Kidney epithelial cell (primary cell): ENCODE measurements at regions not wholly inside any gene's neighbourhood (a gene's known extent, or its start where the extent isn't known, plus 50 kb on each side); places are given as distances from the start of the nearest gene placed in this dataset.
"Not testable (repeated sequence)": the region's sequence is repeated elsewhere in the genome, so short reads cannot be mapped to it uniquely, and the experiment has no call there.

Experiments
- DNase-seq: peaks from one replicate; pipeline ENCODE4 v3.0.0-alpha.2; 2010; ENCODE audit warnings: low read depth
- H3K27me3 ChIP-seq: 2 replicates; pipeline ENCODE4 v1.6.0; 2011; ENCODE audit warnings: low read length; ENCODE audit not compliant: control insufficient read depth, insufficient read depth
- H3K36me3 ChIP-seq: 2 replicates; pipeline ENCODE4 v1.5.1; 2011; ENCODE audit warnings: low read length; ENCODE audit not compliant: control insufficient read depth, insufficient read depth
- H3K4me3 ChIP-seq: 2 replicates; pipeline ENCODE4 v1.5.1; 2011; ENCODE audit warnings: low read depth, mild to moderate bottlenecking, control low read depth, low read length
- CTCF ChIP-seq: IDR thresholded peaks from 2 replicates; pipeline ENCODE4 v1.5.1; 2011; ENCODE audit warnings: mild to moderate bottlenecking, moderate library complexity, low read length, control low read depth, inconsistent platforms; ENCODE audit not compliant: insufficient read depth, poor library complexity, severe bottlenecking

GRCh38 chr2:195108182-195108581 lies 548.8 kb upstream of the SLC39A10 start:
- H3K36me3 ChIP-seq = no peaks in the 10 kb centered on the region
- no peaks in the 10 kb centered on the region for H3K27me3 ChIP-seq
- H3K4me3 ChIP-seq = no peak overlapping the region
- DNase-seq = no peak
- no peak for TF ChIP-seq CTCF

- no peak for TF ChIP-seq CTCF
- DNase-seq = no peak
- Histone ChIP-seq H3K36me3 (no peaks in the 10 kb centered on the region), H3K27me3 (no peaks in the 10 kb centered on the region), H3K4me3 (no peak overlapping the region)
Measured at GRCh38 chr2:195106681-195107380, 550.2 kb upstream of the SLC39A10 start.

GRCh38 chr2:195105581-195105980 lies 551.4 kb upstream of the SLC39A10 start:
- no peak for TF ChIP-seq CTCF
- Histone ChIP-seq H3K27me3 (no peaks in the 10 kb centered on the region), H3K36me3 (no peaks in the 10 kb centered on the region), H3K4me3 (no peak overlapping the region)
- no peak for DNase-seq

GRCh38 chr2:195094330-195094729 lies 562.7 kb upstream of the SLC39A10 start:
- H3K27me3 ChIP-seq = no peaks in the 10 kb centered on the region
- DNase-seq = no peak
- no peak for TF ChIP-seq CTCF
- no peaks in the 10 kb centered on the region for H3K36me3 ChIP-seq
- H3K4me3 ChIP-seq = no peak overlapping the region

- Histone ChIP-seq H3K27me3 (no peaks in the 10 kb centered on the region), H3K36me3 (no peaks in the 10 kb centered on the region), H3K4me3 (no peak overlapping the region)
- no peak for TF ChIP-seq CTCF
- DNase-seq = no peak
Measured at GRCh38 chr2:195092341-195092740, 564.7 kb upstream of the SLC39A10 start.

- not testable (repeated sequence) for H3K4me3 ChIP-seq, H3K36me3 ChIP-seq, DNase-seq, H3K27me3 ChIP-seq
Measured at GRCh38 chr2:195072806-195073205, 584.2 kb upstream of the SLC39A10 start.
